Renal cortex interstitium (tissue), 11 donors: ENCODE measurements at regions not wholly inside any gene's neighbourhood (a gene's known extent, or its start where the extent isn't known, plus 50 kb on each side); places are given as distances from the start of the nearest gene placed in this dataset.

Experiments used
- DNase-seq, 11 donors: peaks; one replicate each; pipeline ENCODE4 v3.0.0-alpha.2; 2013; ENCODE audit warnings: low read depth in 9 of 11, low spot score in 4 of 11; ENCODE audit errors: extremely low read depth in 1 of 11

DNA sequence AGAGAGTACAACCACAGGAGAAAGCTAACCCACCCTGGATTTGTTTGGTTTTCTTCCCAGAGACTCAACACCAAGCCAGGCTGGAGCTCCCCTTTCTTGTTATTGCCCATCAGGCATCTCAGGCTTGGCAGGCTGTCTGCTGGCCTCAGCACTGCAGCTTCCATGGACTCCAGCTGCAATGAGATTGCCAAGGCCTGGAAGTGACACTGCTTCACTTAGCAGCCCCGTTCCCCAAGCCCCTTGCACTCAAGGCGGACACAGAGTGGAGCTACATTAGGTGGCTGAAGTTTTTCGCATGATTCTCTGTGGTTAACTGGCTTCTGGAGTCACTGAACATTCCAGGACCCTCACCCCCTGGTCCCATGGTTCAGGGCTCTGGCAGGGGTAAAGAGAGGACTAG is 163.1 kb upstream of the GDF10 start:
- DNase-seq, result no peak

DNA sequence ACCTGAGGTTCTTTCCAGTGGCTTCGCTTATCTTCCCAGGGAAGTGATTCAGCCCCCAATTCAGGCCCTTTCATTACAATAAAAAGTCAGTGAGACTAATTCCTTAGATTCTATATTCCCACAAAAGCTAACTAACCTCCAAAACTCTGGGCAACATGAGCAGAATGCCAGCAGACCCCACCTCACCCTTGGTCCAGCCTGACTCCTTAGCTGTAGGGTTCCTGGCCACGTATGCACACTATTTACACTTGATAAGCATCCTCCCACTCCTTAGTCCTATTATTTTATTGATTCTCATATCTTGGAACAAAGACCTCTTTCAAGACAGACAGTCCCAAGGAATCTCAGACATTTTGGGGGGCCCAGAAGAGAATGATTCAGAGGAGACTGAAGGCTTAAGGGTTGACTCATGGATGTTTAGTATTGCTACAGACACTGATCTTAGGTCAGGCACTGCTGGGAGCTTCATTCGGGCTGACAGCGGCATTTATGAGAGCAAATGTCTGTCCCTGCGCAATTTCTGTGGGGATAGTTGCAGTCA is 162.6 kb upstream of the GDF10 start:
- DNase-seq, result no peak

DNA sequence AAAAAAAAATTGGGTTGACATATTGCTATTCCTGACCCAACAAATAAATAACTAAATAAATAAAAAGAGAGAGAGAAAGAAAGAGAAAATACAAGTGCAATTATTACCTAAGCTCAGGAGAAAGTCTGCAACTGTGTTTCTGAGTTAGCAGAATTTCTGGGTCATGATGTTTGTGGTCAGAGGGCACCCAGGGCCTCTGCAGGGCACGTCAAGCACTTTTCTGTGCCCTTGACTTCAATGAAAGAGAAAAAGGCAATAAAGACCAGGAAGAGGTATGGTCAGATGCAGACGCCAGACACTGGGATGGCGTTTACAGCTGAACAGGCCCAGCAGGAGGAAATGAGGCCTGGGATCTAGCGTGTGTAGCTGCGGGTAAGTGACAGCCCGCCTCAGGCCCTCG is 160.9 kb upstream of the GDF10 start:
- DNase-seq, result no peak

DNA sequence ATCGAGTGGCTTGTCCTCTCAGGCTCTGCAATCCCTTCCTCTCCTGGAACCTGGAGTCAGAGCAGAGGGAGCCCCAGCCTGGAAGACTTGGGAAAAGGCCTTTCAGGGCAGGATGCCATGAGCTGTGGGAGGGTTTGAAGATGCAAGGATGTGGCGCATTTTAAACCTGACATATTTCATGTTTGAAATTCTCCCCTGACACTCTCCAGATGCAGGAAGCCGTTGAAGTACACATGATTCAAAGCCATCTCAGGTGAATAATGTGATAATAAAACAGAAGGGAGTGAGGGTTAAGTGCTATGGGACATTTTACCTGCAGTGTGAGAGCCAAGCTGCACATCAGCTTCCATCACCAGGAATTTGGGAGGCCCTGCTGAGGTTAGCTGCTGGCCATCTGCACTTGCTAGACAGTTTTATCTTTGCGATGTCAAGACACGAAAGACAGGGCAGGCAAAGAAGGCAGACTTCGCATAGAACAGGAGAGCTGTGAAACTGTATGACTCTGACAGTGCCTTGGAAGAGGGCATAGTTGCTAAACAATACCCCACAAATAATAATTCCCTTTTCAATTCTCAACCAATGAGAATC is 159.1 kb upstream of the GDF10 start:
- DNase-seq, result peak in 1 of 11 donors; percentile 3

DNA sequence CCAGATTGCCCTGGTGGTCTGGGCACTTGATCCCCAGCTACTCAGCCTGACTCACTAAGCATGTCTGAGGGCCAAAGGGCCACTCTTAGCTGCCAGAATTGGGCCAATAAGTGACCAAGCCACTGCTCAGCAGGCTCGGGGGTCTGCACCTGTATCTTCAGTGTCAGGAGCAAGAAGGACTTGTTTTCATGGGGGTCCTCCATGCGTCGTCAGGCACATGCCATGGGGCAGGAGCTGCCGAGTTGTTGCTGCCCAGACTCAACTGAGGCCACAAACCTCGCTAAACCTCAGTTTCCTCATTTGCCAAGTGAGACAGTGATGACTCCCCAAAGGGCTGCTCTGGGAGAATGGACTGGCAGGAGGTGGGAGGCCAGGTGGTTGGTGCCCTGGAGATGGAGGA is 158.6 kb upstream of the GDF10 start:
- DNase-seq, result no peak

DNA sequence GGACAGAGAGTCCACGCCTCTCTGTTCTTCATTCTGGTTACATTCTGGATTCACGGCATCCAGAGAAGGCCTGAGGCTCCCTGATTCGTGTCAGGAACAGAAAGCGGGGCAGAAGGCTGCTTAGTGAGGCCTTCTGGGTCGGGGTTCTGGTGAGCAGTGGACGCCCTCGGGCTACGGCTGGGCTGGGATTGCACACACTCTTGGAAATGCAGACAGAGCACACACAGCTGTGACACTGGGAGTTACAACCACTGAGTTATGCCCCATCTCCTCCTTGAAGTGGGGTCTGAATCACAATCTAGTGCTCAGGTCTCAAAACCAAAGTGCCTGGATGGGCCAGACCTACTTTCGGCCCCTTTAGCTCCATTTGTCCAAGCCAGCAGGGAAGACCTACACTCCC is 156.9 kb upstream of the GDF10 start:
- no peak for DNase-seq

DNA sequence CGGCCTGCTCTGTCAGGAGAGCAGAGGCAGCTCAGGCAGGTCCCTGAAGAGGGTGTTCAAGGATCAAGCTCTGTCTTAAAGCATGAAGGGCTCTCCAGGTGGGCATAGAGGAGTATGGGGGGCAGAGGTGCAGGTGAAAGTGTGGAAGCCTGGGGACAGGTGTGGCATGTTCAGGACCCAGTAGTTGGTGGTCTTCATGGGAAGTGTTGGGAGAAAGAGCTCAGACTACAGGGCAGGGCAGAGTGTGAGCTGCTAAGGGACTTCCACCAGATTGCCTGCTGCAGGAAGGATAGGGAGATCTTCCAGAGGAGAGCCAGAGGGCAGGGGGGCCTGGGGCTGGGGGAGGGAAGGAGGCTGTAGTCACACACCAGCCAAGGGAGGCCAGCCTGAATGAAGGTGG is 156.5 kb upstream of the GDF10 start:
- no peak for DNase-seq

DNA sequence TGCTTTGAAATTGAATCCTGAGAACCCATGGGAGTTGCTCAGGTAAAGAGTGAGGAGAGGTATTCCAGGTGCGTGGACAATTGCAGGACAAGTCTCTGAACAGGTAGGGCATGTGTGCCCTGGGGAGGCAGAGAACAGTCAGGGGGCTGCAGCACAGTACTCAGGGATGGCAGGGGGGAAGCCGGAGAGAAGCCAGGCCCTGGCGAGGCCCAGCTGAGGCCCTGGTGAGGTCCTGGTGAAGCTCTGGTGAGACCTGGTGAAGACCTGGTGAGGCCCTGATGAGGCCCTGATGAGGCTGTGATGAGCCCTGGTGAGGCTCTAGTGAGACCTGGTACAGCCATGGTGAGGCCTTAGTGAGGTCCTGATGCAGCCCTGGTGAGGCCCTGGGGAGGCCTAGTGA is 155.5 kb upstream of the GDF10 start:
- DNase-seq, result no peak

DNA sequence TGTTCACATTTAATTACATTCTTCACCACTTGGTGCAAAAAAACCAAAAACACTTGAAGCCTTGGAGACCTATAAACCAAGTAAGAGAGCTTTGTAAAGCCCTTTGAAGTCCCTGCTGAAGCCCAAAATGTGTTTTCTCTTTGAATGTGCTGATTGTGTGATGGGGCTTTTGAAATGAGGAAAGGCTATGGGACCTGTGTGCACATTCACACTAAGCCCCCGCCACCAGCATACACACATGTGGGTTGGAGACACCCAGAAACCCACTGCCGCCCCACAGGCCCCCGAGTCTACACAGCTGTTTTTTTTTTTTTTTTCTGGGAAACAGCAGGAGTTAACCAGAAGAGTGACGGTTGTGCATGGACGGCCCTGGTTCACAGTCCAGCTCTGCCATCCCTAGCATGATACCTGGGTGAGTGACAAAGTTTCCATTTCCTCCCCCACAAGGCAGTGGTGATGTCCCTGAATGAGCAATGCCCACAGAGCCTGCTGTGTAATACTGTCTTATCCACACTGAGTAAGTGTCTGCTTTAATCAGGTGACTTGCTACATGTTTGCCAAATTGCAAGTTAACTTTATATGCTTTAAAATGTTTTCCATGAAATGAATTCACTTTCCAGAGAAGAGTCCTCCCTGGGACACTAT is 154.6 kb upstream of the GDF10 start:
- DNase-seq, result peak in 1 of 11 donors; percentile 12

DNA sequence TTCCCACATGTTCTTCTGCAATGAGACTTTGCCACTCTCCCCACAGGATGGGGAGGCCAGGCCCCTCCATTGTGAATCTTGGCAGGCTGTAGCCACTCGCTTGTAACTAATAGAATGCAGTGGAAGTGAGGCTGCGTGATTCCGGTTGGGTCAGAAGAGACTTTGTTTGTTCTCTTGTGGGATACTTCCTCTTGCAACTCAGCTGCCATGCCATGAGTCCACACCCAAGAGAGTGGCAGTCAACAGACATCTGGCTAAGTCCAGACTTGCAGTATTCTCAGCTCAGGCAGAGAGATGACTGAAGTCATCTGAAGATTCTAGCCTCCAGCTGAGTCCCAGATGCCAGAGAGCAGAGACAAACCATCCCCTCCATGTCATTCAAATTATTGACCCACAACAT is 153.4 kb upstream of the GDF10 start:
- DNase-seq, result no peak

DNA sequence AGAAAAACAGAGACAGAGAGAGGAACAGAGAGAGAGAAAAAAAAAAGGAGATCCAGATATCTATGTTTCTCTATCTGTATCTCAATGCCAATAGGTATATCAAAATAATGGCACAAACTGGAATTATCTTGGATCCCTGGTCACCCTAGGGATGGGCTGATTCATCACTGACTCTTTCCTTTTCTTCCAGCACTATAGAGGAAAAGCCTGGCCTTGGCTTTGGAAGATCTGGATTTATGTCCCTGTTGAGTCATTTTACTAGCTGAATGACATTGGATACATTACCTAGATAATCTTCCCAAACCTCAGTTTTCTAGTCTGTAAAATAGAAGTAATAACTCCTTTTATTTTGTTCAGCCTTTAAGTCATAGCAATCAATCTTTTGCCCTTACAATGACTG is 152.8 kb upstream of the GDF10 start:
- DNase-seq, result no peak

DNA sequence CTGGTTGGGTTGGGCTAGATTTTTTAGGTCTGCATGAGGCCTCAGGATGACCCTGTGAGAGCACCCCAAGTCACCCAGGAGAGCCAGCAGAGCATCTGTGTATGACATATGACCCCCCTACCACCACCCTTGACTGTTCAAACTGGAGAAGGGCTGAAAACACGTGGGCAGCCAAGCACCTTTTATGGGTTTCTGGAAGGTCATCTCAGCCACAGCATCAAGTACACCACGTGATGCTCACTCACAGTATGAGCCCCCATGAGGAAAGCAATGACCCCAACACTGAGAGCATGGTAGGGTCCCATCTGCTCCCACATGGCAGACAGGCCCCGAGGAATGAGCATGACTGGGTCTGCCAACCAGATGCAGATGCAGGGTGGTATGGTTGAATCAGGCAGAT is 149.4 kb upstream of the GDF10 start:
- DNase-seq, result no peak

DNA sequence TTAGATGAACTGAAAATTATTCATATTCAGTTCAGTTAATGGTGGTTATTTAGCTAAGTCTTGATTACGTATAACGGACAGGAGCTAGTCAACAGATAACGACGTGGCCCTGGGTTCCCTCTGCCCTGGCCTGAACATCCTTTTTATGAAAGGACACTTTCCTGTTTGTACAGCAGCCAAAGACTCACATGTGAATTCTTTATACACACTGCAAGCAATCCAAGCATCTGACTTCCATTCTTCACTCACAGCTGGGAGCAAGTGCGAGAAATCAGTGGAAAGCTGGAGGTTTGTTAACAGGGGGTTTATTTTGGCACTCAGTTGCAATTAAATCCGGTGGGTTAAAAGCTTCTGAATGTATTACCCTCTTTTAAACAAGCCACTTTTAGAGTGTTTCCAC is 148.1 kb upstream of the GDF10 start:
- no peak for DNase-seq

DNA sequence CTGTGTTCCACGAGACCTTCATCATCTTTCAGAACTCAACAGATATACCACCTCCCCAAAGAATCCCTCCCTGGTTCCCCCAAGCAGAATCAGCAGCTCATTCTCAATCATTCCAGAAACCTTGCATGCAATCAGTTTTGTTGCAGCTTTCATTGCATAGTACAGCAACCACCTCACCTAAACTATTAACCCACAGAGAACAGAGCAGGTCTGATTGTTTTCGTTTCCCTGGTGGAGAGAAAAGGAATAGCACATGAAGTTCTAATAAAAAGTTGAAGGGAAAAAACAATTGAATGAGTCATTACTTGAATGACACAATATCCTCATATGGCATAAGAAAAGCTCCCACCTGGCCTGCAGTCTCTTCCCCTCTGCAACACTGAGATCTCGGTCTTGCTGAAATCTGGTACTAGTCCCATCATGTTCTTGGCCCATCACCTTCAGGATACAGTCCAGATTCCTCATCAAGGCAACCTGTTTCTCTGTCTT is 147.1 kb upstream of the GDF10 start:
- no peak for DNase-seq

DNA sequence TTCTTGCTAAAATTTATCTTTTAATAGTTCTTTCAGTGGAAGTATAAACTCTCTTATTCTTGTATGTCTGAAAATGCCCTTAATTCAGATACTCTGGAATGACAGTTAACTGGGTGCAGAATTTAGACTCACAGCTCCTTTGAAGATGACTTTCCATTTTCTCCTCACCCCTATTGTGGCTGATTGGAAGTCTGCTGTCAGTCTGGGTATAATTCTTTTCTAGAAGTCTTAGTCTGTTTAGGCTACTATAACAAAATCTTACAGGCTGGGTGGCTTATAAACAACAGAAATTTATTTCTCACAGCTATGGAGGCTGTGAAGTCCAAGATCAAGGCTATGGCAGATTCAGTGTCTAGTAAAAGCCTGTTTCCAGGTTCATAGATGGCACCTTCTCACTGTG is 145.2 kb upstream of the GDF10 start:
- DNase-seq, result no peak

DNA sequence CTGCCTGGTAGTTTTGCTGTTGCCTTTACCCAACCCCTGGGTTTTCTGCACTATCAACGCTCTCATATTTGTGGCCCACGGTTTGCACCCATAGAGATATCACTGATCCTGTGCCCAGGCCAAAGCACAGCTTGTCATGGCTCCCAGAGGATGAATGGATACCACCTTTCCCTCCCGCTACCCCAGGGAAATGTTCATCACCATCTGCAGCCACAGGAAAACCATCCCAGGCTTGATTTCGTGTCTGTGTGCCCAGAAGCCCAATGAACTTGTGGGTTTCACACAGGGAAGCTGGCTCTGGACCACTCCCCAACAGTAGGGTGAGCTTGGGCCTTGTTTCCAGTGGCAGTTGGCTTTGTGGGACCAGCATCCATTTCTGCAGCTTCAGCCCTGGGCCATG is 143.1 kb upstream of the GDF10 start:
- no peak for DNase-seq

DNA sequence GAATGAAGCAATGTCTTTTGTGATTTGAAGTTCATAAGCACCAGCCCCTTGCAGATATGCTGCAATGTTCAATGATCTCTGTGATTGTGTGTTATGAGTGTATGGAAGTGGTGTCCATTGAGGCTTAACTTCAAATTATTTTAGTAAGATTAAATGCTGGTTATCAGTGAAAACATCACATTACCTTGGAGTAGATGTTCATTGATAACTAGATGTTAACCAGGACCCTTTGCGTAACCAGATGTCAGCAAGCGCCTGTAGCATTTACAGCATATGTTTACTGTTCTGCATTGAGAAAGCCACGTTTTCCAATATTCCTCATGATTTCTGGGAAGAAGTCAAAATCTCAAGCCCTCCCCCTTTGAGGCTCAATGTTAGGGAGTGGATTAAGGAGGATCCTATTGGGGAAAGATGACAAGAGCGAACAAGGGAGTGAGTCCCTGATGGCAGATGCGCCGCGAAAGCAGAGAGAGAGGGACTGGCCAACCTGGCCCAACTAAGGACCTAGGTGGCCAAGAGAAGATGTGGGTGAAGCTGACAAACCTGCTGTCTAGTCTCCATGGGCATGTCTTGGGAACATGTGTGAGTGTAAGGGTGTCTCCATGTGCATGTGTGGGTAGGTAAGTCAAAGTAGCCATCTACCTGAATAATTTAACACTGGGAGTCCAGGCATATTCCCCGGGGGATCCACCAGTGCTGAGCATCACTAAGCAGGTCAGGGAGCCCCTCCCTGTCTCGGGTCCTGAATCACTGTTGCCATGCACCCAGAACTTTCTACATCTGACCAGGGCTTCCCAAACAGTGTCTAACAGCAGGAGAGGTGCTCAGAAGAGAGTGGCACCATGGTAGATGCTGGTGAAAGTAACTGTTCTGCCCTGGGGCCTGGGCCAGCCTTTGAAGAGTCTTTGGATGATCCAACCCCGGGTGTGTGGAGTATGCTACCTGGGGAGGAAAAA is 141.6 kb upstream of the GDF10 start:
- DNase-seq, result no peak

DNA sequence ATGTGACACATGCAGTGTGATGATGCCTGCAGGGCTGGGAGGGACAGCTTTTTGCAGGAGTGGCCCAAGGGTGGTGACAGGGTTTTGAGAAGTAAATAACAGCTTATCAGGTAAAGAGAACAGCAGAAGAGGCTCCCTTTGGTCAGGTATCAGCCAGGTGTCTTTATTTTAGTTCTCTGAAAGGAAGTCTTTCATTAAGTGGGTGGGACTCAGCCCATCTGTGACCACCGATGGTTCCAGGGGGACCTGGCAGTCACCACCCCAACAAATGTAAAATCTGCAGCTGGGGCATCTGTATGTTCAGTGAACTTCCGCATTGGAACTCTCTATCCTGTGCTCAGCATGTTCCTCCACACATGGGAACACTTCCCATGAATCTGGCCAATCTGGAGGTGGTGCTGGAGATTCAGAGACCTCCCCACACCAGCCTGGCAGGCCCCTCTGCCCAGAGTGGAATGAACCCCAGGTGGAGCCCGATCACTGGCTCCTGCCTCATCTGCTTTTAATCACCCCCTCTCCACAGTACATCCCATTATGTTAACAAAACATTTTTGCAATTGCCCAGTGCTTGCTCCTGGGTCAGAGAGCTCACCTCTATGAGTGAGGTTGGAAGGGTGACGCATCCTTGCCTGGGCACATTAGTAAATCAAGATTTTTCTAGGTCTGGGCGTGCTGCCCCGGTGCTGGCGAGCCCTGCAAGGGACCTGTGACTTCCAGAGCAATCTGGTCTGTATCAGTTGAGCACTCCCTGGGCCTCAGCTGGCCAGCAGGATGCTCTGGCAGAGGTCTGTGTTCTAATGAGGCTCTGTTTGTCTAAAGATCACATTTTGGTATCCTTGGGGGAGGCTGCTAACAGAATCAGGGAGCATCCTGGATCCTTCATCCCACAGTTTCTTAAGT is 140.4 kb upstream of the GDF10 start:
- no peak for DNase-seq
